AG04450 (cell line): ENCODE measurements at regions not wholly inside any gene's neighbourhood (a gene's known extent, or its start where the extent isn't known, plus 50 kb on each side); places are given as distances from the start of the nearest gene placed in this dataset.

Experiments used
- CTCF ChIA-PET: fragments of 300-600, 350-600 bp; formaldehyde crosslinking; extraction: SDS; loops from one replicate; lab custom pipeline; 2022; ENCODE audit warnings: antibody characterized with exemption, inconsistent platforms; lab: Charles Lee
- POLR2A ChIA-PET: fragments of 350-600 bp; formaldehyde crosslinking; extraction: SDS; loops from one replicate; lab custom pipeline; 2021; ENCODE audit warnings: antibody characterized with exemption, inconsistent platforms; lab: Yijun Ruan, JAX
- DNase-seq: peaks from one replicate; pipeline ENCODE4 v3.0.0-alpha.2; 2011; ENCODE audit warnings: low read depth, low spot score
- H3K27ac ChIP-seq: one replicate; pipeline ENCODE4 v1.5.1; 2012; ENCODE audit warnings: low read depth, low read length, control low read depth
- H3K27me3 ChIP-seq: one replicate; pipeline ENCODE4 v1.6.0; 2012; ENCODE audit warnings: low read length; ENCODE audit not compliant: control insufficient read depth, insufficient read depth
- H3K4me3 ChIP-seq: 2 replicates; pipeline ENCODE4 v1.5.1; 2011; ENCODE audit warnings: mild to moderate bottlenecking, low read depth, low read length, control low read depth
- H3K9me3 ChIP-seq: 2 replicates; pipeline ENCODE4 v1.5.1; 2012; ENCODE audit warnings: low read length; ENCODE audit not compliant: control insufficient read depth, insufficient read depth
- TF ChIP-seq, protein P1 (sequence below): IDR thresholded peaks from 2 replicates; pipeline ENCODE4 v1.5.1; 2011; ENCODE audit warnings: low read depth, low read length, control low read depth, inconsistent platforms

DNA sequence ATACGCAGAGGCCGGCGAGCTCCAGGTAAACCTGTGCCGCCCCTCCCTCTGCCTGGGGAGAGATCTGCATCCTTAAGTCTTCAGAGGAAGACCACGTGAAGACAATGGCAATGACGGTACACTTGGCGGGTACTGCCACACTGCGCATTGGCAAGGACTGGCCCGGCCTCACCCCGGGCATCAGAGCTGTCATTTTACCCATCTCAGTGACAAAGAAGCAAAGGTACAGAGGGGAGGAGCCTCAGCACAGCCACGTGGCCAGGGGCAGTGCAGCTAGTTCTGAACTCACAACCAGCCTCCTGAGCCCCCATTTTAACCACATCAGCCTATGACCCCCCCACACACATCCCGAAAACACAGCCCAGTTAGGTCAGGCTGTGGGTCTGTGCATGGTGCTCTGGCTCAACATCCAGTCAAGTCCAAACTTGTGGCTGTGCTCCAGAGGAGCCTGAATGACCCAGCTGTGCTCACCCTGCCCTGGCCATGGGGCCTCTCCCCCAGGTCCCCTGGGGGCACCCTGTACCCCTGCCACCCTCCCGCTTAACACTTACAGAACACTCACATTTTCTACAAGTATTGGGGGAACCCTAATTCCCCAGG lies 80.6 kb downstream of the C16orf95 start:
- H3K4me3 ChIP-seq, result no peak overlapping the region
- DNase-seq, result no peak
- no peak overlapping the region for H3K27ac ChIP-seq
- TF ChIP-seq, protein P1, sequence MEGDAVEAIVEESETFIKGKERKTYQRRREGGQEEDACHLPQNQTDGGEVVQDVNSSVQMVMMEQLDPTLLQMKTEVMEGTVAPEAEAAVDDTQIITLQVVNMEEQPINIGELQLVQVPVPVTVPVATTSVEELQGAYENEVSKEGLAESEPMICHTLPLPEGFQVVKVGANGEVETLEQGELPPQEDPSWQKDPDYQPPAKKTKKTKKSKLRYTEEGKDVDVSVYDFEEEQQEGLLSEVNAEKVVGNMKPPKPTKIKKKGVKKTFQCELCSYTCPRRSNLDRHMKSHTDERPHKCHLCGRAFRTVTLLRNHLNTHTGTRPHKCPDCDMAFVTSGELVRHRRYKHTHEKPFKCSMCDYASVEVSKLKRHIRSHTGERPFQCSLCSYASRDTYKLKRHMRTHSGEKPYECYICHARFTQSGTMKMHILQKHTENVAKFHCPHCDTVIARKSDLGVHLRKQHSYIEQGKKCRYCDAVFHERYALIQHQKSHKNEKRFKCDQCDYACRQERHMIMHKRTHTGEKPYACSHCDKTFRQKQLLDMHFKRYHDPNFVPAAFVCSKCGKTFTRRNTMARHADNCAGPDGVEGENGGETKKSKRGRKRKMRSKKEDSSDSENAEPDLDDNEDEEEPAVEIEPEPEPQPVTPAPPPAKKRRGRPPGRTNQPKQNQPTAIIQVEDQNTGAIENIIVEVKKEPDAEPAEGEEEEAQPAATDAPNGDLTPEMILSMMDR, result no peak
- CTCF ChIA-PET, result no interaction called here
- H3K9me3 ChIP-seq, result peaks cover 7% of the 10 kb centered on the region; the same call in 1 of the 2 replicates
- POLR2A ChIA-PET, result no interaction called here
- peaks cover 11% of the 10 kb centered on the region for H3K27me3 ChIP-seq

DNA sequence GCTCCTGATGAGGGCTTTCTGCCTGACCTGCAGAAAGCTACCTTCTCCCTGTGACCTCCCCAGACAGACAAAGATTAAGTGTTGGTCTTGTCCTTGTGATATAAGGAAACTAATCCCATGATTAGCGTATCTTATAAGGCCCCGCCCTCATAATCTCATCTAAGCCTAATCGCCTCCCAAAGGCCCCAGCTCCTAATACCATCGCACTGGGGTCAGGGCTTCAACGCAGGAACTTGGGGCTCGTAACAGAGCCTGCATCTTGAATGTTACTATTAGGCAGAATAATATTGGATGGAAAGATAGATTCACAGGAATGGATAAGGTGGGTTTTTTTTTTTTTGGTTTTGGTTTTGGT lies 78.9 kb downstream of the C16orf95 start:
- POLR2A ChIA-PET, result no interaction called here
- TF ChIP-seq, protein P1, result no peak
- Histone ChIP-seq H3K9me3 (no peaks in the 10 kb centered on the region), H3K4me3 (no peak overlapping the region), H3K27me3 (peaks cover 15% of the 10 kb centered on the region), H3K27ac (no peak overlapping the region)
- DNase-seq, result no peak
- CTCF ChIA-PET, result no interaction called here

DNA sequence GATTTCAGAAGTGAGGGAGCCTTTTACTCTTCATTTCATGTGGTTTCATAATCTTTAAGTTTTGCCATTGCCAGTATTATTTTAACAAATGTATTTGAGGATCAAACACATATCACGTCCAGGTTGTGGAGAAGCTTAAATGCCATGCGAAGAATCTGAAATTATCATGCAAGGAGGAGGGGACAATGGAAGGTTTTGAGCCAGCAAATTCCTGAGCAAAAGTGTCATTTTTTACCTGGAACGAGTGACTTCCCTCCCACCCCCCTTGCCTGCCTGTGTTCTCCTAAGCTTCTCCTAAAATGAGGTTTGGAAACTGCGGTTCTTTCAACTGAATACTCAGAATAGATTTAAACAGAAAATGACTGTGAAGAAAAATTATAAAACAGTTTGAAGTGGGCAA lies 77.6 kb downstream of the C16orf95 start:
- POLR2A ChIA-PET, result no interaction called here
- H3K27me3 ChIP-seq, result peaks cover 19% of the 10 kb centered on the region
- DNase-seq, result no peak
- TF ChIP-seq, protein P1, result no peak
- no peaks in the 10 kb centered on the region for H3K9me3 ChIP-seq
- no peak overlapping the region for H3K27ac ChIP-seq
- H3K4me3 ChIP-seq, result no peak overlapping the region
- CTCF ChIA-PET, result no interaction called here

DNA sequence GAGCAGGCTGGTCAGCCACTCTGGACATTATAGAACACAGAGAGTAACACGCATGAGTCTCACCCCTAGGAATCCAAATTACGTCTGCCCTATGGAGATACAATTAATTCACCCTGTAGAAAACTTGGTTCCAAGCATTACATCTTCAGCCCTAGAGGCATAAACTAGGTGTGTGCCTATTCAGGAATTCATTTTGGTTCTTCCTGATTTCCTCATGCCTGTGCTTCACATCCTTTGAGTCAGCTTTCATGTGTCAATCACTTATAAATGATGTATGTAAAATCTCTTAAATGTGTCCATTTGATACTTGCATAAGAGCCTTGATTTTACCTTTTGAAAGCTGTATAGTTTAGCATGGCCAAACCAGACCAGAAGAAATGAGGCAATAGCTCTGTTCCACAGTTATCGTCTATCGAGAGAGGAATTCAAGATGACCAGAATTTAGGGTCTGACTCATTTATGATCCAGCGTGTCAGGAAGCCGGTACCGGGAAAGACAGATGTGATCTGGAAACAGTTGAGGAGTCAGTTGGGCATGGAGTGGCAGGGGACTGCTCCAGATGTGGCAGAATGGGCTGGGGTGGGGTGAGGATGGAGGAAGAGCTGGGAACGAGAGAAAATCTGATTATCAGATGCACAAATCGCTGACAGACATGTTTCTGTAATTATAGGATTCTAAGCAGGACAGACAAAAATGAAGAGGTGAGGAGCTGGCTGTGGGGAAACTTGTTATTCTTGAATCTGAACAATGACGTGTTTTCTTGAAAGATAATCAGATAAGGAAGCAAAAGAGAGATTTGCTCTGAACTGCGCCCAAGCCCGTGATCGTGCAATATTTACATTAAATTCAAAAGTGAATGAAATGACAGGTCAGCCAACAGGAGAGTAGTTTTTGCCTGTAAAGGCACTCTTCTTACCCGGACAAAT lies 76.7 kb downstream of the C16orf95 start:
- CTCF ChIA-PET, result interaction anchor here (1.2 kb wide), 1 partner anchor 58 kb away, joined by 3 read pairs; no protein-coding TSS in a partner anchor
- Histone ChIP-seq H3K27me3 (peaks cover 26% of the 10 kb centered on the region), H3K9me3 (no peaks in the 10 kb centered on the region), H3K27ac (no peak overlapping the region), H3K4me3 (no peak overlapping the region)
- no peak for DNase-seq
- TF ChIP-seq, protein P1, result no peak
- POLR2A ChIA-PET, result interaction anchor here (0.7 kb wide), 1 partner anchor 17 kb away, joined by 7 read pairs; no protein-coding TSS in a partner anchor

DNA sequence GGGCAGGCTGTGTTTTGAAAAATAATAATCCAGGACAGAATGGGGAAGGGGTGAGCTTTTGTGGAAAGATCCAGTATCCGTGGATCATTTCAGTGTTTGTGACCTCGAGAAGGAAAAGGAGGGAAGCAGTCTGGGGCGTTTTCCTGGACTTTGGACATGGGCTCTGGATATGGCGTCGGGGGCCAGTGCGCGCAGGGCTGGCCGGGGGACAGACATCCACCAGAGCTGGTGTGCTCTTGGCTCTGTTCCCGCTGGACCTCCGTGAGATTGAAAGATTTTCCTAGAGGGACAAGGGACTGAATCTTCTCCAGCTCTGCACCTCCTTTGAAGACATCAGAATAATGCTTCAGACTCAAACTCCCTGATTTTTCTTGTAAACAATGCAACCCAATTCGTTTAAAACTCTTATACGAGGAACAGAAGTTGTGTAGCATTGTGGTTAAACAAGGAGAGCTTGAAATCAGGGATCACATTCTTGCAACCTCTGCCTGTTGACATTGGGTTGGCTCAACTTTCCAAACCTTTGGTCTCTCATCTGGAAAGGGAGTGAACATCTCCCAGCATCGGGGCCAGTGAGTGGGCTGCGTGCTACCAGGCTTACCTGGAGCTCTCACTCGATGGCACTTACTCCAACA lies 75.9 kb downstream of the C16orf95 start:
- CTCF ChIA-PET, result interaction anchor here (1.2 kb wide), 1 partner anchor 57 kb away, joined by 3 read pairs; no protein-coding TSS in a partner anchor

More for the DNA sequence above, 75.9 kb downstream of the C16orf95 start:
- no peak for DNase-seq
- no peaks in the 10 kb centered on the region for H3K9me3 ChIP-seq
- no peak overlapping the region for H3K4me3 ChIP-seq
- H3K27ac ChIP-seq, result no peak overlapping the region
- TF ChIP-seq, protein P1, result no peak
- peaks cover 28% of the 10 kb centered on the region for H3K27me3 ChIP-seq
- POLR2A ChIA-PET, result no interaction called here
